ENCODE measurements at regions not wholly inside any gene's neighbourhood (a gene's known extent, or its start where the extent isn't known, plus 50 kb on each side); places are given as distances from the start of the nearest gene placed in this dataset.

- H4K20me1 ChIP-seq (ENCODE audit: control insufficient read depth, insufficient read depth, low read depth, low read length): no peaks in the 10 kb centered on the region
- H3K36me3 ChIP-seq (ENCODE audit: control insufficient read depth, low read length): no peaks in the 10 kb centered on the region
- H3K27me3 ChIP-seq (ENCODE audit: control insufficient read depth, low read length): peaks cover 14% of the 10 kb centered on the region
- no peak overlapping the region for H3K4me3 ChIP-seq (ENCODE audit: low read length)
- H3K4me1 ChIP-seq (ENCODE audit: control insufficient read depth, low read length): no peaks in the 10 kb centered on the region
- H3K9me2 ChIP-seq (replicated peaks; ENCODE audit: control insufficient read depth, low read length): no peaks in the 10 kb centered on the region
- no peaks in the 10 kb centered on the region for H3F3A ChIP-seq (ENCODE audit: control insufficient read depth, insufficient read depth)
- no peak for TF ChIP-seq EZH2phosphoT487 (IDR thresholded peaks at IDR 0.05; ENCODE audit: borderline replicate concordance, low read length)
- TF ChIP-seq, protein P1, sequence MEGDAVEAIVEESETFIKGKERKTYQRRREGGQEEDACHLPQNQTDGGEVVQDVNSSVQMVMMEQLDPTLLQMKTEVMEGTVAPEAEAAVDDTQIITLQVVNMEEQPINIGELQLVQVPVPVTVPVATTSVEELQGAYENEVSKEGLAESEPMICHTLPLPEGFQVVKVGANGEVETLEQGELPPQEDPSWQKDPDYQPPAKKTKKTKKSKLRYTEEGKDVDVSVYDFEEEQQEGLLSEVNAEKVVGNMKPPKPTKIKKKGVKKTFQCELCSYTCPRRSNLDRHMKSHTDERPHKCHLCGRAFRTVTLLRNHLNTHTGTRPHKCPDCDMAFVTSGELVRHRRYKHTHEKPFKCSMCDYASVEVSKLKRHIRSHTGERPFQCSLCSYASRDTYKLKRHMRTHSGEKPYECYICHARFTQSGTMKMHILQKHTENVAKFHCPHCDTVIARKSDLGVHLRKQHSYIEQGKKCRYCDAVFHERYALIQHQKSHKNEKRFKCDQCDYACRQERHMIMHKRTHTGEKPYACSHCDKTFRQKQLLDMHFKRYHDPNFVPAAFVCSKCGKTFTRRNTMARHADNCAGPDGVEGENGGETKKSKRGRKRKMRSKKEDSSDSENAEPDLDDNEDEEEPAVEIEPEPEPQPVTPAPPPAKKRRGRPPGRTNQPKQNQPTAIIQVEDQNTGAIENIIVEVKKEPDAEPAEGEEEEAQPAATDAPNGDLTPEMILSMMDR (IDR thresholded peaks at IDR 0.05; ENCODE audit: low read depth, low read length, poor library complexity, severe bottlenecking): no peak
- no peaks in the 10 kb centered on the region for H3K79me2 ChIP-seq (ENCODE audit: control insufficient read depth, low read length)
- H3K4me2 ChIP-seq (ENCODE audit: low read length): no peak overlapping the region
- H3K9me3 ChIP-seq (ENCODE audit: control insufficient read depth, insufficient read depth, low read length): no peaks in the 10 kb centered on the region
- no peak overlapping the region for H3K27ac ChIP-seq (ENCODE audit: low read depth, low read length)
These were observed 152.8 kb upstream of the TRPC7 start for GRCh38 chr5:136518174-136518573.

DNA sequence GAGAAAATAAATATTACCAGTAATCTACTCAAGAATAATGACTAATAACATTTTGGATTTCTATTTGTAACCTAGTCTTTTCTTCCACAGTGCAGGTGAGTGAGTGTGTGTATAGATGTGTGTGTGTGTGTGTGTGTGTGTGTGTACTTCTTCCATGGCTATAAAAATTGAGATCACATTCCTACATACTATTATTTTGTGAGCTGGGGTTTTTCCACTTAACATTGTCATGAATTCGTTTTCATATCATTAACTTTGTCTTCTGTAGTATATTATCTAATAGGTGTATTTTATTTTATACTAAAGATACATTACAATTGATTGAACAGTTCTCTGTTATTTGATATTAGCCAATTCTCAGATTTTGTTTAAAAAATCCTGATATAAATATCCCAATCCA is 152.4 kb upstream of the TRPC7 start:
- H3K36me3 ChIP-seq (ENCODE audit: control insufficient read depth, low read length): no peaks in the 10 kb centered on the region
- no peak overlapping the region for H3K4me2 ChIP-seq (ENCODE audit: low read length)
- no peaks in the 10 kb centered on the region for H3K9me2 ChIP-seq (replicated peaks; ENCODE audit: control insufficient read depth, low read length)
- no peaks in the 10 kb centered on the region for H3F3A ChIP-seq (ENCODE audit: control insufficient read depth, insufficient read depth)
- H4K20me1 ChIP-seq (ENCODE audit: control insufficient read depth, insufficient read depth, low read depth, low read length): no peaks in the 10 kb centered on the region
- TF ChIP-seq EZH2phosphoT487 (IDR thresholded peaks at IDR 0.05; ENCODE audit: borderline replicate concordance, low read length): no peak
- TF ChIP-seq, protein P1 (IDR thresholded peaks at IDR 0.05; ENCODE audit: low read depth, low read length, poor library complexity, severe bottlenecking): no peak
- H3K9me3 ChIP-seq (ENCODE audit: control insufficient read depth, insufficient read depth, low read length): no peaks in the 10 kb centered on the region
- peaks cover 14% of the 10 kb centered on the region for H3K27me3 ChIP-seq (ENCODE audit: control insufficient read depth, low read length)
- H3K27ac ChIP-seq (ENCODE audit: low read depth, low read length): no peak overlapping the region
- no peaks in the 10 kb centered on the region for H3K4me1 ChIP-seq (ENCODE audit: control insufficient read depth, low read length)
- H3K79me2 ChIP-seq (ENCODE audit: control insufficient read depth, low read length): no peaks in the 10 kb centered on the region
- no peak overlapping the region for H3K4me3 ChIP-seq (ENCODE audit: low read length)

- no peaks in the 10 kb centered on the region for H3K36me3 ChIP-seq (ENCODE audit: control insufficient read depth, low read length)
- H3K27me3 ChIP-seq (ENCODE audit: control insufficient read depth, low read length): peaks cover 13% of the 10 kb centered on the region
- TF ChIP-seq, protein P1 (IDR thresholded peaks at IDR 0.05; ENCODE audit: low read depth, low read length, poor library complexity, severe bottlenecking): no peak
- no peak for TF ChIP-seq EZH2phosphoT487 (IDR thresholded peaks at IDR 0.05; ENCODE audit: borderline replicate concordance, low read length)
- no peaks in the 10 kb centered on the region for H4K20me1 ChIP-seq (ENCODE audit: control insufficient read depth, insufficient read depth, low read depth, low read length)
- no peak overlapping the region for H3K27ac ChIP-seq (ENCODE audit: low read depth, low read length)
- no peak overlapping the region for H3K4me3 ChIP-seq (ENCODE audit: low read length)
- no peaks in the 10 kb centered on the region for H3K9me2 ChIP-seq (replicated peaks; ENCODE audit: control insufficient read depth, low read length)
- no peaks in the 10 kb centered on the region for H3K9me3 ChIP-seq (ENCODE audit: control insufficient read depth, insufficient read depth, low read length)
- H3K4me2 ChIP-seq (ENCODE audit: low read length): no peak overlapping the region
- no peaks in the 10 kb centered on the region for H3F3A ChIP-seq (ENCODE audit: control insufficient read depth, insufficient read depth)
- H3K4me1 ChIP-seq (ENCODE audit: control insufficient read depth, low read length): no peaks in the 10 kb centered on the region
- H3K79me2 ChIP-seq (ENCODE audit: control insufficient read depth, low read length): no peaks in the 10 kb centered on the region
These were observed 151.3 kb upstream of the TRPC7 start for GRCh38 chr5:136516637-136517036.

DNA sequence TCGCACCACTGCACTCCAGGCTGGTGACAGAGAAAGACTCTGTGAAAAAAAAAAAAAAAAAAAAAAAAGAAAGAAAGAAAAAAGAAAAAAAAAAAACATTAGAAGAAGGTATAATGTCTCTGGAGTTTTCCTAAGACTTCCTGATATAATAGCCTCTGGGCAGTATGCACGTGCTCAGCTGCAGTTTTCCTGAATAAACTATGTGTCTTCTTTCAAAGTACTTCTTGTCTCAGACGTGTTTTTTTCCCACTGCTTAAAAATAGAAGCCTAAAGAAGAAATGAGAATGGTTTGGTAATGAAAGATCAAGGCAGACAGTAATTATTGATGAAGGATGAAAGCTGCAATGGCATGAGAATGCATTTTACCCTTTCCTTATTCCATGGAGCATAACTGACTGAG is 148.1 kb upstream of the TRPC7 start:
- Histone ChIP-seq H3K9me2 (replicated peaks; ENCODE audit: control insufficient read depth, low read length) (no peaks in the 10 kb centered on the region), H3K27me3 (ENCODE audit: control insufficient read depth, low read length) (peaks cover 6% of the 10 kb centered on the region; the same call in 1 of the 2 replicates), H3K4me1 (ENCODE audit: control insufficient read depth, low read length) (no peaks in the 10 kb centered on the region), H3K79me2 (ENCODE audit: control insufficient read depth, low read length) (no peaks in the 10 kb centered on the region), H3K9me3 (ENCODE audit: control insufficient read depth, insufficient read depth, low read length) (no peaks in the 10 kb centered on the region), H3K4me2 (ENCODE audit: low read length) (no peak overlapping the region), H3F3A (ENCODE audit: control insufficient read depth, insufficient read depth) (no peaks in the 10 kb centered on the region), H4K20me1 (ENCODE audit: control insufficient read depth, insufficient read depth, low read depth, low read length) (no peaks in the 10 kb centered on the region), H3K27ac (ENCODE audit: low read depth, low read length) (no peak overlapping the region), H3K4me3 (ENCODE audit: low read length) (no peak overlapping the region), H3K36me3 (ENCODE audit: control insufficient read depth, low read length) (no peaks in the 10 kb centered on the region)
- no peak for TF ChIP-seq EZH2phosphoT487 (IDR thresholded peaks at IDR 0.05; ENCODE audit: borderline replicate concordance, low read length)
- TF ChIP-seq, protein P1 (IDR thresholded peaks at IDR 0.05; ENCODE audit: low read depth, low read length, poor library complexity, severe bottlenecking): no peak

Data from DOHH2 (cell line).